Tibial artery (tissue), 4 donors: ENCODE measurements at regions not wholly inside any gene's neighbourhood (a gene's known extent, or its start where the extent isn't known, plus 50 kb on each side); places are given as distances from the start of the nearest gene placed in this dataset.
A peak's percentile ranks its signal among the peaks of the same experiment; 100 is the strongest.

ENCODE experiments used
- DNase-seq, 2 donors: peaks; one replicate each; pipeline ENCODE4 v3.0.0-alpha.2; 2019
- H3K27ac ChIP-seq, 2 donors: fragments of 200-600 bp; sonication (generic) in 1 of 2; 1 replicate in 1 of 2; 2 replicates in 1 of 2; pipeline ENCODE4 v1.5.1; 2018 to 2019; ENCODE audit warnings: mild to moderate bottlenecking in 1 of 2
- H3K27me3 ChIP-seq, 2 donors: fragments of 200-600 bp; sonication (generic) in 1 of 2; one replicate each; pipeline versions ENCODE4 v1.5.1 to v1.6.0; 2016 to 2019
- H3K36me3 ChIP-seq, 3 donors: fragments of 200-600 bp; sonication (generic) in 2 of 3; one replicate each; pipeline ENCODE4 v1.5.1; 2016 to 2019; ENCODE audit warnings: mild to moderate bottlenecking in 2 of 3
- H3K4me1 ChIP-seq, 4 donors: fragments of 200-600 bp; sonication (generic) in 2 of 4; 1 replicate in 3 of 4; 2 replicates in 1 of 4; pipeline ENCODE4 v1.5.1; 2016 to 2019
- H3K4me3 ChIP-seq, 2 donors: fragments of 200-600 bp; sonication (generic) in 1 of 2; 1 replicate in 1 of 2; 2 replicates in 1 of 2; pipeline ENCODE4 v1.5.1; 2018 to 2019; ENCODE audit warnings: mild to moderate bottlenecking in 2 of 2
- H3K9me3 ChIP-seq, 3 donors: fragments of 200-600 bp; sonication (generic) in 1 of 3; one replicate each; pipeline ENCODE4 v1.5.1; 2016 to 2019
- intact Hi-C: fragments of 100-400 bp; cut with DNase I; formaldehyde crosslinking; loops from one replicate; pipeline ENCODE4 v1.15.0; 2023; ENCODE audit warnings: low total_unique reads
- TF ChIP-seq, protein P1 (sequence below), 2 experiments: fragments of 200-600 bp in 1 of 2; fragments of 450-650 bp in 1 of 2; IDR thresholded peaks; one replicate each; pipeline ENCODE4 v1.5.1; 2017 to 2019; ENCODE audit warnings: antibody characterized with exemption in 2 of 2, mild to moderate bottlenecking in 1 of 2, moderate library complexity in 1 of 2

DNA sequence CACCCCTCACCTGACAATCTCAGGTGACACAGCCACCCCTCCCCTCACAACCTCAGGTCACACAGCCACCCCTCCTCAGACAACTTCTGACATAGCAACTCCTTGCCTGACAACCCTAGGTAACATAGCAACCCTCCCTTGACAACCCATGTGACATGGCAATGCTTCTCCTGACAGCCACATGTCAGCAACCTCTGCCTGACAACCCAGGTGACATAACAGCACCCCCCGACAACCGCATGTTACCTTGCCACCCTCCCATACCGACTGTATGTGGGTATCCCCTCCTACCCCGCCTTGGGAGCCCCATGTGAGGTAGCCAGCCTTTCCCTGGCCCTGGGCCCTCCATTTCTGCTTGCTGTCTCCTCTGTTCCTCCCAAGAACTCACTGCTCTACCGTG, 77.7 kb upstream of the B3GAT1 start:
- Histone ChIP-seq H3K27me3 (peaks cover 0 to 11% of the 10 kb centered on the region in 2 donors), H3K4me1 (no peaks in the 10 kb centered on the region), H3K9me3 (no peaks in the 10 kb centered on the region), H3K4me3 (no peak overlapping the region), H3K36me3 (no peaks in the 10 kb centered on the region), H3K27ac (no peak overlapping the region)
- TF ChIP-seq, protein P1, sequence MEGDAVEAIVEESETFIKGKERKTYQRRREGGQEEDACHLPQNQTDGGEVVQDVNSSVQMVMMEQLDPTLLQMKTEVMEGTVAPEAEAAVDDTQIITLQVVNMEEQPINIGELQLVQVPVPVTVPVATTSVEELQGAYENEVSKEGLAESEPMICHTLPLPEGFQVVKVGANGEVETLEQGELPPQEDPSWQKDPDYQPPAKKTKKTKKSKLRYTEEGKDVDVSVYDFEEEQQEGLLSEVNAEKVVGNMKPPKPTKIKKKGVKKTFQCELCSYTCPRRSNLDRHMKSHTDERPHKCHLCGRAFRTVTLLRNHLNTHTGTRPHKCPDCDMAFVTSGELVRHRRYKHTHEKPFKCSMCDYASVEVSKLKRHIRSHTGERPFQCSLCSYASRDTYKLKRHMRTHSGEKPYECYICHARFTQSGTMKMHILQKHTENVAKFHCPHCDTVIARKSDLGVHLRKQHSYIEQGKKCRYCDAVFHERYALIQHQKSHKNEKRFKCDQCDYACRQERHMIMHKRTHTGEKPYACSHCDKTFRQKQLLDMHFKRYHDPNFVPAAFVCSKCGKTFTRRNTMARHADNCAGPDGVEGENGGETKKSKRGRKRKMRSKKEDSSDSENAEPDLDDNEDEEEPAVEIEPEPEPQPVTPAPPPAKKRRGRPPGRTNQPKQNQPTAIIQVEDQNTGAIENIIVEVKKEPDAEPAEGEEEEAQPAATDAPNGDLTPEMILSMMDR (IDR thresholded peaks at IDR 0.05), result no peak
- intact Hi-C loops, result no loop called here
- peak; percentile 4 to 38 for DNase-seq

DNA sequence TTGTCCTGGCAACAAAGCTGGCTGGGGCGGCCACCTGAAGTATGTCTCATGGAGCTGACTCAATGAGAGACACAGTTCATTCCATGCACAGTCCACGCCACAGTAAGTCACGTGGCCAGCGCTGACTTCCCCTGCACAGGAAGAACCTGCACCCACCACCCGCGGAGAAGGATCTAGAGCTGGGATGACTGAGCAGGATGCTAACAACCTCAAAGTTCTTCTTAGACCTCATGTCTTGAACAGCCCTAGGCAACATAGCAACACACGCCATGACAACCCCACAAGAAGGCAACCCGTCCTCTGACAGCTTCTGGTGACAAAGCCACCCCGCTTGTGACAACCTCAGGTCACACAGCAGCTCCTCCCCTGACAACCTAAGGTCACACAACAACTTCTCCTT, 76.9 kb upstream of the B3GAT1 start:
- no peak overlapping the region for H3K27ac ChIP-seq
- H3K36me3 ChIP-seq, result no peaks in the 10 kb centered on the region
- H3K4me1 ChIP-seq, result no peaks in the 10 kb centered on the region
- intact Hi-C loops, result no loop called here
- H3K4me3 ChIP-seq, result no peak overlapping the region
- peak; percentile 18 to 29 for DNase-seq
- TF ChIP-seq, protein P1 (IDR thresholded peaks at IDR 0.05), result no peak
- peaks cover 0 to 11% of the 10 kb centered on the region in 2 donors for H3K27me3 ChIP-seq
- H3K9me3 ChIP-seq, result no peaks in the 10 kb centered on the region

DNA sequence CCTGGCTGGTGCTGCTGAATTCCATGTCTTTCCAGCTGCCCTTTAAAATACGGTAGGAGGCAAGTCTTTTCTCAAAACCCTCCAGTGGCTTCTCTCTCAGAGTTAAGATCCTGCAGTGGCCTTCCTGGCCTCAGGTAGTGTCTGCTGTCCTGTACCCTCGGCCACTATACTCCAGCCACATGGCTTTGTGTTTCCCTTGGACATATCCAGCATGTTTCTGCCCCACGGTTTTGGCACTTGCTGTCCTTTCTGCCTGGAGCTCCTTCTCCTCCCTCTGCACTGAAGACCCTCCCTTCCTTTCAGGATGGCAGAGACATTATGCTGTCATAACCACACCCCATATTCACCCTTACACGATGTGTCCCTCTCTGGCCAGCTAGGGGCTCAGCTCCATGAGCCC, 76.5 kb upstream of the B3GAT1 start:
- Histone ChIP-seq H3K4me3 (no peak overlapping the region), H3K4me1 (no peaks in the 10 kb centered on the region), H3K36me3 (no peaks in the 10 kb centered on the region), H3K27me3 (peaks cover 0 to 11% of the 10 kb centered on the region in 2 donors), H3K9me3 (no peaks in the 10 kb centered on the region), H3K27ac (no peak overlapping the region)
- DNase-seq, result no peak
- TF ChIP-seq, protein P1 (IDR thresholded peaks at IDR 0.05), result no peak
- intact Hi-C loops, result no loop called here

DNA sequence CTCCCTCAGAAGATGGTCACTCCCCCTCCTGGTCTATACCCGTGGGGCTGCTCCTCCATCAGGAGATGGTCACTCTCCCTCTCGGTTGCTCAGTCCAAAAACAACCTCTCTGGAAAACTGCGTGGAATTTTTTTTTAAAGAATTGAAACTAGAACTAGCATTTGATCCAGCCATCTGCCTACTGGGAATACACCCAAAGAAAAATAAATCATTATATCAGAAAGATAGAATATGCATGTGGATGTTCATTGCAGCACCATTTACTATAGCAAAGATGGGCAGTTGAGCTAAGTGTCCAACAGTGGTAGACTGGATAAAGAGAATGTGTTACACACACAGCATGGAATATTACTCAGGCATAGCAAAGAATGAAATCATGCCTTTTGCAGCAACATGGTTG, 75.7 kb upstream of the B3GAT1 start:
- no peak overlapping the region for H3K4me3 ChIP-seq
- no peaks in the 10 kb centered on the region for H3K9me3 ChIP-seq
- intact Hi-C loops, result no loop called here
- no peak for DNase-seq
- H3K36me3 ChIP-seq, result no peaks in the 10 kb centered on the region
- H3K27ac ChIP-seq, result no peak overlapping the region
- peaks cover 0 to 15% of the 10 kb centered on the region in 2 donors for H3K27me3 ChIP-seq
- H3K4me1 ChIP-seq, result no peaks in the 10 kb centered on the region
- TF ChIP-seq, protein P1 (IDR thresholded peaks at IDR 0.05), result no peak

DNA sequence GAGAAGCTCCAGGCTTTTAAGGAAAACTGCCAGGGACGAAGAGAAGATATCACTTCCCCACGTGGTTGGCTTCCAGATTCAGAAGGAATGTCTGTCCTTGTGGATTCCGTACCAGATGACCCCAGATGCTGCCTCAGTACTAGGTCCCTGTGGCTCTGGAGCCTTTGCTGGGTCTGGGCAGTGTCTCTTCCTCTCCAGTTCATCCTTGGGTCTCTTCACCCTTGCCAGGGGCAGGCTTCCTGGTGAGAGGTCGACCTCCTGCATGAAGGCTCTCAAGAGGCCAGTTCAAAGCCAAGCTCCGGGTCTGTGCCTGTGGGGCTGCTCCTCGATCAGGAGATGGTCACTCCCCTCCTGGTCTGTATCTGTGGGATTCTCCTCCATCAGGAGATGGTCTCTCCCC, 74.7 kb upstream of the B3GAT1 start:
- intact Hi-C loops, result no loop called here
- DNase-seq, result no peak
- H3K27me3 ChIP-seq, result peaks cover 0 to 19% of the 10 kb centered on the region in 2 donors

More for the DNA sequence above, 74.7 kb upstream of the B3GAT1 start:
- Histone ChIP-seq H3K4me1 (no peaks in the 10 kb centered on the region), H3K36me3 (no peaks in the 10 kb centered on the region), H3K4me3 (no peak overlapping the region), H3K9me3 (no peaks in the 10 kb centered on the region), H3K27ac (no peak overlapping the region)
- TF ChIP-seq, protein P1 (IDR thresholded peaks at IDR 0.05), result no peak
